ENCODE measurements at regions not wholly inside any gene's neighbourhood (a gene's known extent, or its start where the extent isn't known, plus 50 kb on each side); places are given as distances from the start of the nearest gene placed in this dataset.

DNA sequence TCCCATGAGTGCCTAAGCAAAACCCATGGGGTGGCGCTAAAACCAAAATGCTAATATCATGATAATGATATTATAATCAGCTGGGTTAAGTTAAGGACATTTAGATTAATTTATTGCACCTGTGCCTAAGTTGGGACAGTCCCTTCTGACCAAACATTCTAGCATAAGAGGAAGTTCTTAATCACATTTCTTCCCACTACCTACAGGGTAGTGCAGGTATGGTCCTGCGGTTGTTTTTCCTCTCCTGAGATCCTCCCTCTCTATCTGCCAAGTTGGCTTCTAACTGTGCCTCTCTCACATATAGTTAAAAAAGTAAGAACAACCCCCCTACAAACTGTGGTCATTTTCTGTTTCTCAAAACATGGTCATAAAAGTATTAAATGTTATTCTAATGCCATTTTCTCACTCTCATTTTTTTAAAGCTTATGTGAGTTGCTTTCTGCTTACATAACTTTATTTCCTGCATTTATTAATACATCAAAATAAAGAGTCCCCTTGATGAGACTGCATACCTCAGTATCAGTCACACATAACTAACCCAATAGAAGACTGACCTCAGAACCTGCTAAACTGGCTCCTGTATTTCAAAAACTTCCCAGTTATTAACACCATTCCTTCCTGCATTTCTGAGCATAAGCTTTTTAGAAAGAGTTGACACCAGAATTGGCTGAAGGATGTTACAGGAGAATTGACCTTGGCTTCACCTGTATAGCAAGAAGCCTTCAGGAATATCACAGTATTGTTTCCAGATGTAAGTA lies 1332.5 kb downstream of the FSTL5 start:
- no peak for DNase-seq (ENCODE audit: low spot score in 2 of 2)
- peaks cover 6 to 13% of the 10 kb centered on the region in 2 donors for H3K9me3 Mint-ChIP-seq
- no peaks in the 10 kb centered on the region for H3K36me3 Mint-ChIP-seq
- no peak overlapping the region for H3K27ac Mint-ChIP-seq
- ATAC-seq: no peak

GRCh38 chr4:160835789-160836188 lies 1328.0 kb downstream of the FSTL5 start:
- no peak overlapping the region for H3K27ac Mint-ChIP-seq
- DNase-seq (ENCODE audit: low spot score in 2 of 2) (no peak), ATAC-seq (no peak)
- no peaks in the 10 kb centered on the region for H3K36me3 Mint-ChIP-seq
- peaks cover 0 to 11% of the 10 kb centered on the region in 2 donors for H3K9me3 Mint-ChIP-seq

DNA sequence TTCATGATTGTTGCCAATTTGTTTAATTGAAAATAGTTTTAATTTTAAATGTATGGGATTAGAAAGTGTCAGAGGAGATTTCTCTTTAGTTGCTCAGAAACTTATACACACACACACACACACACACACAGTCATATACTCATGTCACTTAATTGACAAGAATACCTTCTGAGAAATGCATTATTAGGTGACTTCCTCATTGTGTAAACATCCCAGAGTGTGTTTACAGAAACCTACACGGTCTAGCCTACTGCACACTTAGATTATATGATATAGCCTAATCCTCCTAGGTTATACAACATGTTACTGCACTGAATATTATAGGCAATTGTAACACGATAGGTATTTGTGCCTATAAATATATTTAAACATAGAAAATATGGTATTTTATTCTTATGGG lies 1327.4 kb downstream of the FSTL5 start:
- H3K27ac Mint-ChIP-seq: no peak overlapping the region
- peaks cover 0 to 7% of the 10 kb centered on the region in 2 donors for H3K9me3 Mint-ChIP-seq
- ATAC-seq: no peak
- DNase-seq (ENCODE audit: low spot score in 2 of 2): no peak
- H3K36me3 Mint-ChIP-seq: no peaks in the 10 kb centered on the region

DNA sequence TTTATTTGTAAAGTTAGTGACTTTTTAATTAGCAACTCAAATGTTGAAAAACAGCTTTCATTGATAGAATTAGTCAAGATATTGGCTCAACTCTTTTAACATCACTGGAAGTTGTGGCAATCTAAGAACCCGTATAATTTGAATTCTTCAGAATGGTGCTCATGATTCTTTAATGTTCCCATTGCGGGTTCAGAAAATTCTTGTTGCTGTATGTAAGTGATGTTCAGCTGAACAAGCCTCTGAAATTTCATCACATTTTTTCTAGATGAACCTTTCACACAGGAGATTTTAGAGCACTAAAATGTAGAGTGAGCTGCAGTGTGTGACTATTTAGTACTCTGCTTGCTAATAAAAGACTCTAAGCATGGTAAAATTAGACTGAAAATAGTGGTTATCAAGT lies 1317.7 kb downstream of the FSTL5 start:
- Mint-ChIP-seq H3K27ac (no peak overlapping the region), H3K36me3 (no peaks in the 10 kb centered on the region), H3K9me3 (peaks cover 8 to 11% of the 10 kb centered on the region in 2 donors)
- ATAC-seq: no peak
- DNase-seq (ENCODE audit: low spot score in 2 of 2): no peak

DNA sequence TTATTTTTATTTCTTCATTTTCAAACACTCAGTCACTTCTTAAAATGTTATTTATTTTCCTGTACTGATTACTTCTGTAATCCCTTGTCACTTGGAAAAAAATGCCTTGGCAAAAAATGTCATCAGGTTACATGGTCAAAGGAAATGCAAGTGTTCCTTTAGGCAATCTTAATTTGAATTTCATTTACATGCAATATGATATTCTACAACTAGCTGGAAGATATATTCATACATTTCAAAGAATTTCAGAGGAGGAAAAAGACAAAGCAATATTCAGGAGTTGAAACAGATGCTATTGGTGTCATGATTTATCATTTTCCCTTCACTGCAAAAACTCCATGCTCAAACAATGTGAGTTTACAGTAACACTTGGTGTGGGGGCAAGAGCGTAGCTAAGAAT lies 1316.6 kb downstream of the FSTL5 start:
- no peaks in the 10 kb centered on the region for H3K36me3 Mint-ChIP-seq
- no peak for ATAC-seq
- no peak overlapping the region for H3K27ac Mint-ChIP-seq

DNA sequence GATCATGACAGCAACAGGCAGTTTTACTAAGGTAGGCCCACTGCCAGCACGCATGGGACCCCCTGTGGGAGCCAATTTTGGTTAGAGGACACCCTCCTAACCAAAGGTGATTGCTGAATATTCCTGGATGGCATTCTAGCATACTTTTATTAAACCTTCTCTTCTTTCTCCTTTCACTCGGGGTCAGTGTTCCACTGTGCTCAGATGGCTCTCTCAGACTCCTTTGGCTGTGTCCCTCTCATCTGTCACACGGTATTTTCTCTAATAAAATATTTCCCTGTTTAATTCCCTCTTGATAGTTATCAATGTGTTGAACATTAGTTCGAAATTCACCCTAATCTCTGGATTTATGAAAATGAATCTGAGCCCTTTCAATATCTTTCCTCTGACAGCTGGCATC lies 1315.3 kb downstream of the FSTL5 start:
- ATAC-seq (no peak), DNase-seq (ENCODE audit: low spot score in 2 of 2) (no peak)
- Mint-ChIP-seq H3K27ac (no peak overlapping the region), H3K9me3 (peaks cover 11% of the 10 kb centered on the region in 2 donors), H3K36me3 (no peaks in the 10 kb centered on the region)

More for the DNA sequence above, 1316.6 kb downstream of the FSTL5 start:
- peaks cover 8 to 11% of the 10 kb centered on the region in 2 donors for H3K9me3 Mint-ChIP-seq
- DNase-seq (ENCODE audit: low spot score in 2 of 2): no peak

DNA sequence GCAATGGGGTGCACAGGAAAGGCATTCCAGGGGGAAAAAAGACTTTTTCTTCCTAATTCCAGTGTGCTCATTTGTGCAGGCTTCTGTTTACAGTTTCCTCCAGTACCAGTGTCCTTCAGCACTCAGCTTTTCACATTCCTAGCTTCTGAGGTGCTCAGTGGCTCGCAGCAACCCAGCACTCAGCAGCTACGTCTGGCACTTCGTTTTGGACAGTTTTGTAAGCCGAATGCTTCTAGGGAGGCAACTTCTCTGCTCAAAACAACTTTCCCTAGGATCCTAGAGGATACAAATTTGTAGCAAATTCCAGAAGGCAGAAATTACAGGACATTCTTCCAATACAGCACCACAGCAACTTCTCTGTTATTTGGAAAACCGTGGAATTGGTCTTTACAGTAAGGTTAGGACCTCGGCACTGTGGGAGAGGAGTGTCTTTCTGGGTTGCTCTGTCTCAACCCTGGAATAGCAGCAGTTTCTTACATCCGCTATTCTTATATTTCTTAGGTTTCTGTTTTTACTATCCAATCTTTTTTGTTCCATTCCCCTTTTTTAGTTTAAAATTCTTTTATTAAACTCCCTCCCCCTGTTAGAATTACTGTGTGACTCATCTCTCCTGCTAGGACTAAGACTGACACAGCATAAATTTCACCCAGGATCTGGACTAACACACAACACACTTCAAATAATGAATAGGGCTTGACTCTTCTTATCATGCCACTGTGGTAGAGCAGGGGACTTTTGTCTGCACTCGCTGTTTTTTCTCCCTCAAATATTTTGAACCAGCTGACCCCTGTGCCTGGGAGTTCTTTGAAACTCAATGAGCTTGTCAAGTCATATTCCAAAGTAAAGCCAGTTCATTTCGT lies 1314.7 kb downstream of the FSTL5 start:
- ATAC-seq: no peak
- Mint-ChIP-seq H3K36me3 (no peaks in the 10 kb centered on the region), H3K27ac (no peak overlapping the region)

DNA sequence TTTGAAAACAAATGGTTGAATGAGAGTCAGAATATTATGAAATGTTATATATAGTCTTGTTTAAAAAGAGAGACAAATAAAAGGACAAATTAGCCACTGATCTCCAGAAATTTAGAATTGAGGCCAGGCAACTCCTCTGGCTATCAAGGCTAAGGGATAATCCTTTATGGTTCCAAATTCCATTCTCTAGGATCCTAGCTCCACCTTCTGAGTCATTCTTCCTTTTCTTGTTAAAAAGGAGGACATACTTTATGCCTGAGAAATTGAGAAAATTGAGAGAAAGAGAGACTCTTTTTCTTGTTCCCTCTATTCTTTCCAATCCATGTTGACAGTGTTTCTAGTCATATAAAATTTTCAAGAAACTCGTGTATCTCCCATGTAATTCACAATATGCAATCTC lies 1299.5 kb downstream of the FSTL5 start:
- ATAC-seq (no peak), DNase-seq (ENCODE audit: low spot score in 2 of 2) (no peak)
- Mint-ChIP-seq H3K36me3 (no peaks in the 10 kb centered on the region), H3K27ac (no peak overlapping the region), H3K9me3 (peaks cover 10 to 13% of the 10 kb centered on the region in 2 donors)

More for the DNA sequence above, 1314.7 kb downstream of the FSTL5 start:
- DNase-seq (ENCODE audit: low spot score in 2 of 2): no peak
- H3K9me3 Mint-ChIP-seq: peaks cover 11% of the 10 kb centered on the region in 2 donors

DNA sequence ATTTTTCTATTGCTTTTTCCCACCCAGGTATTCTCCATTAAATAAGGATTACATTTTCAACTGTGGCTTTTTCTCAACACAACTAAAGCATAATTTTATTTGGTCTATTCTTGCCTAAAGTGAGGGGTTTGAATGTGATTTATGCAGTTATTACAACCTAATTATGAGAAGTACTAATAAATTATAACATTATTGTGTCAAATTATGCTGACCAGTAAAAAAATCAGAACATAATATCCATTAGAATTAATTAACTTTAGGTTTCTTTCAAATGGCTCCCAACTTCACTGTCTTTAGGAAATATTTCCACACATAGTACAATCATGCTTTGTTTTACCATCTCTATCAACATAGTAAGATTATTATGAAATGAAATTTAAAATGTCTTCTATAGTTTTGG lies 1293.9 kb downstream of the FSTL5 start:
- H3K9me3 Mint-ChIP-seq: peaks cover 12 to 13% of the 10 kb centered on the region in 2 donors
- no peak for DNase-seq (ENCODE audit: low spot score in 2 of 2)
- no peak for ATAC-seq
- H3K36me3 Mint-ChIP-seq: no peaks in the 10 kb centered on the region
- H3K27ac Mint-ChIP-seq: no peak overlapping the region

GRCh38 chr4:160872491-160872890 lies 1291.3 kb downstream of the FSTL5 start:
- H3K36me3 Mint-ChIP-seq: no peaks in the 10 kb centered on the region
- H3K9me3 Mint-ChIP-seq: peaks cover 10 to 16% of the 10 kb centered on the region in 2 donors
- DNase-seq (ENCODE audit: low spot score in 2 of 2): no peak
- no peak overlapping the region for H3K27ac Mint-ChIP-seq
- ATAC-seq: no peak

- no peaks in the 10 kb centered on the region for H3K36me3 Mint-ChIP-seq
- DNase-seq (ENCODE audit: low spot score in 2 of 2): no peak
- no peak for ATAC-seq
- no peak overlapping the region for H3K27ac Mint-ChIP-seq
- peaks cover 16 to 19% of the 10 kb centered on the region in 2 donors for H3K9me3 Mint-ChIP-seq
These were observed 1286.6 kb downstream of the FSTL5 start for GRCh38 chr4:160877087-160877790.

- ATAC-seq (no peak), DNase-seq (ENCODE audit: low spot score in 2 of 2) (no peak)
- H3K27ac Mint-ChIP-seq: no peak overlapping the region
- H3K9me3 Mint-ChIP-seq: peaks cover 19 to 22% of the 10 kb centered on the region in 2 donors
- H3K36me3 Mint-ChIP-seq: no peaks in the 10 kb centered on the region
These were observed 1283.6 kb downstream of the FSTL5 start for GRCh38 chr4:160880180-160880579.

DNA sequence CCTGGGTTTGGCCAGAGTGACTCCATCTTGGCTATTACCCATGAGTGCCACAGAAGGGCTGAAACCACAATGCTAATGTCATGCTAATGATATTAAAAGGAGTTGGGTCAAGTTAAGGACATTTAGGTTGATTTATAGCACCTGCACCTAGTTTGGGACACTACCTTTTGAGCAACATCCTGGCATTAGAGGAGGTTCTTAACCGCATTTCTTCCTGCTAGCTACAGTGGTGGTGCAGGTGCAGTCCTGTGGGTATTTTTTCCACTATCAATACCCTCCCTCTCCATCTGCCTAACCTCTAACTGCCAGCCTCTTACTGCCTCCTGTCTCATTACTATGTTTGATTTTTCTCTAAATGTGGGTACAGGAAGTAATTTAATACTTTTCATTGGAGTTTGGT lies 1276.1 kb downstream of the FSTL5 start:
- Mint-ChIP-seq H3K36me3 (no peaks in the 10 kb centered on the region), H3K27ac (no peak overlapping the region), H3K9me3 (peaks cover 9 to 16% of the 10 kb centered on the region in 2 donors)
- no peak for DNase-seq (ENCODE audit: low spot score in 2 of 2)
- ATAC-seq: no peak

DNA sequence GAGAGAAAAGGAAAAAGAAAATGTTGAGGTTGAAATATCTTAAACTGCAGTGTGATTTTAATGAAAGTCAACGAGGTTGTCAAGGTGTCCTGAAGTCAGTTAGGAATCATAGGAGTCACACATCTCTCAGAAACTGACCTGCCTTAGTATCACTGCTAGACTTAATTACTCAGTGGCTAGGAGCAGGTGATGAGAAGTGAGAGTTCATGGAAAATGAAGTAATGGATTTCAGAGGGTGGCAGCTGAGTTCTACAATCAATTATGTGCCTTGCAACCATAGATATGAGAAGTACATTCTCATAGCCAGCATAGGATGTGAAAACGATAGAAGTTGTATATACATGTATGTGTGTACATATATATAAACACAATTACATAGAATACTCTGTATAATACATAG lies 1269.7 kb downstream of the FSTL5 start:
- DNase-seq (ENCODE audit: low spot score in 2 of 2) (no peak), ATAC-seq (no peak)
- Mint-ChIP-seq H3K27ac (no peak overlapping the region), H3K9me3 (peaks cover 10 to 15% of the 10 kb centered on the region in 2 donors), H3K36me3 (no peaks in the 10 kb centered on the region)

GRCh38 chr4:160894809-160895208 lies 1269.0 kb downstream of the FSTL5 start:
- DNase-seq (ENCODE audit: low spot score in 2 of 2) (no peak), ATAC-seq (no peak)
- Mint-ChIP-seq H3K36me3 (no peaks in the 10 kb centered on the region), H3K9me3 (peaks cover 11 to 18% of the 10 kb centered on the region in 2 donors), H3K27ac (no peak overlapping the region)

GRCh38 chr4:160927311-160927710 lies 1236.5 kb downstream of the FSTL5 start:
- no peak for ATAC-seq
- Mint-ChIP-seq H3K27ac (no peak overlapping the region), H3K9me3 (peaks cover 10 to 13% of the 10 kb centered on the region in 2 donors), H3K36me3 (no peaks in the 10 kb centered on the region)
- no peak for DNase-seq (ENCODE audit: low spot score in 2 of 2)

DNA sequence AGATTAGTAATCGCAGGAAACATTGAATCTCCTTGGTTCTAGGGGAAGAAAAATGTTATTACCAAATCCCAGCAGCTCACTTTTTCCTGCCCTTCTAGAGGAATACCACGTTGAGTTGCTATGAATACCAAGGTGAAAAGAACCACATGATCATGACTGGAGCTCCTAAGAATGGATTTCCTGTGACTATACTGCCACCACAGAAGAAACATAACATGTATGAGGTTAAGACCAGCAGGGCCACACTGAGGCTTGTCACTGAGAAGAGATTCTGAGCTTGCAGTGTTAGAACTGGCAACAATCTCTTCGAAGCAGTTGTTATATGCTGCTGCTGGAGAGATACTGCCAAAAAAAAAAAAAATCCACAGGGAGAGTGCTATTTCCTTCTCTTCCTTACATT lies 1235.3 kb downstream of the FSTL5 start:
- DNase-seq (ENCODE audit: low spot score in 2 of 2) (no peak), ATAC-seq (no peak)
- H3K9me3 Mint-ChIP-seq: peaks cover 8 to 10% of the 10 kb centered on the region in 2 donors
- no peaks in the 10 kb centered on the region for H3K36me3 Mint-ChIP-seq
- no peak overlapping the region for H3K27ac Mint-ChIP-seq
